Activated CD4-positive, alpha-beta T cell treated with anti-CD3 and anti-CD28 coated beads, Interleukin-2, amount 50 U/mL, for 24 hours (primary cell): ENCODE measurements at regions not wholly inside any gene's neighbourhood (a gene's known extent, or its start where the extent isn't known, plus 50 kb on each side); places are given as distances from the start of the nearest gene placed in this dataset.

ENCODE experiments used
- DNase-seq, 2 donors: peaks; one replicate each; pipeline ENCODE4 v3.0.0-alpha.2; 2020; ENCODE audit warnings: low read depth in 1 of 2, low spot score in 1 of 2

- DNase-seq, result no peak
These were observed 135.2 kb upstream of the TCF21 start for GRCh38 chr6:133753756-133754155.

GRCh38 chr6:133754298-133754697 is 134.6 kb upstream of the TCF21 start:
- DNase-seq, result no peak

GRCh38 chr6:133756078-133756695 is 132.7 kb upstream of the TCF21 start:
- no peak for DNase-seq

GRCh38 chr6:133757335-133757734 is 131.6 kb upstream of the TCF21 start:
- no peak for DNase-seq

GRCh38 chr6:133758815-133759335 is 130.0 kb upstream of the TCF21 start:
- DNase-seq, result no peak

- no peak for DNase-seq
These were observed 129.4 kb upstream of the TCF21 start for GRCh38 chr6:133759524-133759923.

GRCh38 chr6:133761706-133762105 is 127.2 kb upstream of the TCF21 start:
- DNase-seq, result no peak

- no peak for DNase-seq
These were observed 124.7 kb upstream of the TCF21 start for GRCh38 chr6:133764008-133764753.

- no peak for DNase-seq
These were observed 124.1 kb upstream of the TCF21 start for GRCh38 chr6:133764754-133765208.

GRCh38 chr6:133767357-133767970 is 121.4 kb upstream of the TCF21 start:
- DNase-seq, result no peak

- no peak for DNase-seq
These were observed 120.1 kb upstream of the TCF21 start for GRCh38 chr6:133768656-133769295.

GRCh38 chr6:133769463-133769862 is 119.5 kb upstream of the TCF21 start:
- DNase-seq, result no peak

- DNase-seq, result no peak
These were observed 116.3 kb upstream of the TCF21 start for GRCh38 chr6:133772567-133772966.

GRCh38 chr6:133773776-133774175 is 115.1 kb upstream of the TCF21 start:
- no peak for DNase-seq

GRCh38 chr6:133774356-133774755 is 114.6 kb upstream of the TCF21 start:
- DNase-seq, result no peak

GRCh38 chr6:133778414-133779130 is 110.3 kb upstream of the TCF21 start:
- no peak for DNase-seq

- no peak for DNase-seq
These were observed 108.8 kb upstream of the TCF21 start for GRCh38 chr6:133779916-133780695.

- DNase-seq, result no peak
These were observed 102.9 kb upstream of the TCF21 start for GRCh38 chr6:133786016-133786415.

- DNase-seq, result no peak
These were observed 101.8 kb upstream of the TCF21 start for GRCh38 chr6:133787122-133787521.

GRCh38 chr6:133787859-133788505 is 100.9 kb upstream of the TCF21 start:
- no peak for DNase-seq
